Keratinocyte (primary cell): ENCODE measurements at regions not wholly inside any gene's neighbourhood (a gene's known extent, or its start where the extent isn't known, plus 50 kb on each side); places are given as distances from the start of the nearest gene placed in this dataset.

Experiments
- DNase-seq: peaks from one replicate; pipeline ENCODE4 v3.0.0-alpha.2; 2011; ENCODE audit warnings: low read depth, missing footprints, low spot score
- FAIRE-seq: peaks from 2 replicates; lab custom pipeline; 2011; peaks lifted over from hg19 to GRCh38; lab: Jason Lieb, UNC
- H2AFZ ChIP-seq: 2 replicates; pipeline ENCODE4 v1.6.0; 2012; ENCODE audit warnings: low read length, control low read depth, inconsistent platforms; ENCODE audit not compliant: control insufficient read depth
- H3K27ac ChIP-seq: 2 replicates; pipeline ENCODE4 v1.5.1; 2011; ENCODE audit warnings: low read length; ENCODE audit not compliant: control insufficient read depth, insufficient read depth
- H3K27me3 ChIP-seq: 3 replicates; pipeline ENCODE4 v1.6.0; 2011; ENCODE audit warnings: low read length; ENCODE audit not compliant: control insufficient read depth, insufficient read depth; ENCODE audit errors: extremely low read depth
- H3K36me3 ChIP-seq, 2 experiments: 2 replicates in 1 of 2; 3 replicates in 1 of 2; pipeline ENCODE4 v1.5.1; 2011; ENCODE audit warnings: low read length in 2 of 2, mild to moderate bottlenecking in 1 of 2; ENCODE audit not compliant: control insufficient read depth in 2 of 2, insufficient read depth in 2 of 2; ENCODE audit errors: extremely low read depth in 1 of 2
- H3K4me1 ChIP-seq: 3 replicates; pipeline ENCODE4 v1.5.1; 2011; ENCODE audit warnings: low read length; ENCODE audit not compliant: control insufficient read depth, insufficient read depth; ENCODE audit errors: extremely low read depth
- H3K4me2 ChIP-seq: 3 replicates; pipeline ENCODE4 v1.6.0; 2011; ENCODE audit warnings: low read depth, low read length; ENCODE audit not compliant: control insufficient read depth, insufficient read depth; ENCODE audit errors: extremely low read depth
- H3K4me3 ChIP-seq, 3 experiments: fragments of 200-600 bp in 1 of 3; sonication (generic) in 1 of 3; 2 replicates in 2 of 3; 3 replicates in 1 of 3; pipeline ENCODE4 v1.5.1; 2011 to 2016; ENCODE audit warnings: low read length in 3 of 3, mild to moderate bottlenecking in 3 of 3, control low read depth in 2 of 3, inconsistent platforms in 1 of 3, low read depth in 1 of 3, mixed read lengths in 1 of 3, mixed run types in 1 of 3, moderate library complexity in 1 of 3; ENCODE audit not compliant: control insufficient read depth in 2 of 3, insufficient read depth in 2 of 3; ENCODE audit errors: extremely low read depth in 1 of 3
- H3K79me2 ChIP-seq: 2 replicates; pipeline ENCODE4 v1.6.0; 2012; ENCODE audit warnings: low read length; ENCODE audit not compliant: control insufficient read depth, insufficient read depth
- H3K9ac ChIP-seq: 3 replicates; pipeline ENCODE4 v1.6.0; 2011; ENCODE audit warnings: low read length; ENCODE audit not compliant: control insufficient read depth, insufficient read depth; ENCODE audit errors: extremely low read depth
- H3K9me1 ChIP-seq: 3 replicates; pipeline ENCODE4 v1.6.0; 2011; ENCODE audit warnings: low read length; ENCODE audit not compliant: control insufficient read depth, insufficient read depth; ENCODE audit errors: extremely low read depth
- H3K9me3 ChIP-seq: 2 replicates; pipeline ENCODE4 v1.5.1; 2012; ENCODE audit warnings: low read depth, low read length; ENCODE audit not compliant: control insufficient read depth
- H4K20me1 ChIP-seq: 3 replicates; pipeline ENCODE4 v1.6.0; 2011; ENCODE audit warnings: low read length; ENCODE audit not compliant: control insufficient read depth, insufficient read depth; ENCODE audit errors: extremely low read depth
- CTCF ChIP-seq, 3 experiments: IDR thresholded peaks in 1 of 3; conservative IDR thresholded peaks in 1 of 3; optimal IDR thresholded peaks in 1 of 3; 2 replicates in 2 of 3; 3 replicates in 1 of 3; pipeline versions ENCODE3 to v1.5.1; 2011; ENCODE audit warnings: low read length in 3 of 3, mild to moderate bottlenecking in 3 of 3, moderate library complexity in 2 of 3, control low read depth in 1 of 3, inconsistent platforms in 1 of 3; ENCODE audit not compliant: insufficient read depth in 2 of 3; ENCODE audit errors: extremely low read depth in 1 of 3
- EZH2 ChIP-seq: IDR thresholded peaks from one replicate; pipeline ENCODE4 v1.6.1; 2012; ENCODE audit warnings: inconsistent platforms, mild to moderate bottlenecking, low read length, moderate library complexity
- dilution Hi-C: fragments of 300-500 bp; cut with MboI; formaldehyde crosslinking; loops from one replicate; pipeline ENCODE4 v1.7.0; 2020; ENCODE audit warnings: low sequenced_read_pairs; ENCODE audit not compliant: extremely low pct_ligation_motif_present

- Histone ChIP-seq H4K20me1 (no peaks in the 10 kb centered on the region), H3K36me3 (no peaks in the 10 kb centered on the region), H2AFZ (no peak overlapping the region), H3K9ac (no peak overlapping the region), H3K9me3 (no peaks in the 10 kb centered on the region), H3K4me2 (no peak overlapping the region), H3K4me1 (no peaks in the 10 kb centered on the region), H3K4me3 (no peak overlapping the region), H3K79me2 (no peaks in the 10 kb centered on the region), H3K9me1 (no peaks in the 10 kb centered on the region), H3K27ac (no peak overlapping the region), H3K27me3 (no peaks in the 10 kb centered on the region)
- TF ChIP-seq CTCF (optimal IDR thresholded peaks at IDR 0.05 in 1 of 3, IDR thresholded peaks at IDR 0.05 in 1 of 3, conservative IDR thresholded peaks at IDR 0.05 in 1 of 3; ENCODE audit: extremely low read depth in 1 of 3, insufficient read depth in 2 of 3, low read length in 3 of 3) (no peak), EZH2 (no peak)
- dilution Hi-C loops = no loop called here
- DNase-seq (no peak), FAIRE-seq (no peak)
These were observed 318.2 kb upstream of the MEOX2 start for GRCh38 chr7:16004702-16005101.

DNA sequence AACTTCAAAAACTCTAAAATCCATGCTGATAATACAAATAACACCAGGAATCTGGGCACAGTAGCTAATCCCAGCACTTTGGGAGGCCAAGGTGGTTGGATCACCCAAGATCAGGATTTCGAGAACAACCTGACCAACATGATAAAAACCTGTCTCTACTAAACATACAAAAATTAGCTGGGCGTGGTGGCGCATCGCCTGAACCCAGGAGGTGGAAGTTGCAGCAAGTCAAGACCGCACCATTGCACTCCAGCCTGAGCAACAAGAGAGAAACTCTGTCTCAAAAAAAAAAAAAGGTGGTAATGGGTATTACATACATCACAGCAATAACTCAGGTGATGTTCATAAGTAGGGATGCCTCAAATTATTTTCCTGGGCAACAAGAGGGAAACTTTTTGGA is 315.0 kb upstream of the MEOX2 start:
- H3K9ac ChIP-seq = no peak overlapping the region
- no peak for TF ChIP-seq CTCF (optimal IDR thresholded peaks at IDR 0.05 in 1 of 3, IDR thresholded peaks at IDR 0.05 in 1 of 3, conservative IDR thresholded peaks at IDR 0.05 in 1 of 3; ENCODE audit: extremely low read depth in 1 of 3, insufficient read depth in 2 of 3, low read length in 3 of 3)
- no peak for TF ChIP-seq EZH2
- no peaks in the 10 kb centered on the region for H3K9me3 ChIP-seq
- no peaks in the 10 kb centered on the region for H3K27me3 ChIP-seq
- H3K4me1 ChIP-seq = no peaks in the 10 kb centered on the region
- no peak overlapping the region for H3K4me3 ChIP-seq
- DNase-seq = no peak
- no peaks in the 10 kb centered on the region for H3K9me1 ChIP-seq
- no peaks in the 10 kb centered on the region for H3K79me2 ChIP-seq
- no peak overlapping the region for H3K4me2 ChIP-seq
- FAIRE-seq = no peak
- H3K27ac ChIP-seq = no peak overlapping the region
- H2AFZ ChIP-seq = no peak overlapping the region
- no peaks in the 10 kb centered on the region for H4K20me1 ChIP-seq
- no peaks in the 10 kb centered on the region for H3K36me3 ChIP-seq
- dilution Hi-C loops = no loop called here
